COLO668 (cell line): ENCODE measurements at regions not wholly inside any gene's neighbourhood (a gene's known extent, or its start where the extent isn't known, plus 50 kb on each side); places are given as distances from the start of the nearest gene placed in this dataset.
"Not testable (repeated sequence)": the region's sequence is repeated elsewhere in the genome, so short reads cannot be mapped to it uniquely, and the experiment has no call there.

ENCODE experiments used
- DNase-seq: peaks from one replicate; lab custom pipeline; 2025; ENCODE audit not compliant: unreplicated experiment; lab: John Stamatoyannopoulos, UW

DNA sequence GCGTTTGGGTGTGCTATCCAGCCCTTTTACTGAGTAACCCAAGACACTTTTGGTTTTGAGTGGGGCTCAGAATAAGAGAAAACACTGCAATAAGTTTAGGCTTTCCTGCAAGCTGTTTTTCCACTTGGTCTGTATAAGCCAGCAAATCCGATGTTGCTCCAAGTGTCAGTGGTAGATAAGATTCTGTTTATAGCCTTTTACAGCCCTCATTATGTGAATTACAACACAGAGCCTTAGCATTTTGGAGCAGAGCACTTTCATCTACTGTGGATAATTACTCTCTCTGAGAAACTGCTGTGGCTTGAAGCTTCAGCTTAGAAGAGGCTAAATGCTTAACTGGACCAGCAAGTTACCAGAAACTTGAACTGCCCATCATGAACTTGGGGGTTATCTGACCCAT is 601.1 kb downstream of the JRKL start:
- no peak for DNase-seq

GRCh38 chr11:97000481-97000880 is 610.7 kb downstream of the JRKL start:
- DNase-seq, result no peak

DNA sequence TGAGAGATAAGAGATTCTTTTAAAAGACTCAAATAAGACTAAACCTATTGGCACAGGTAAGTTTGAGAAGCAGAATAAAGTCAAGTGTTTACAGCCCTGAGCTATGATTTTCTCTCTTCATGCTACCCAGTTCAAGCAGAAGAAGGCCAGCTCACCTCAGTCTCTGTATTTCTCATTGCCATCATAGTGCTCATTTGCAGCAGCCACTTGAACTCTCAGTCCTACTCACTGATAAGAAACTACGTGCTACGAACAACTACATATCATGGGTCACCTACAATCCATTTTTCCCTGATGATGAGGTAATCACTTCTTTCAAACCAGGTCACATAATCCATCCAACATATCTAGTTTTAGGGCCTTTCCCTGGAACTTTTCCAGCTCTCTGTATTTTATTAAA is 617.5 kb downstream of the JRKL start:
- DNase-seq, result no peak

DNA sequence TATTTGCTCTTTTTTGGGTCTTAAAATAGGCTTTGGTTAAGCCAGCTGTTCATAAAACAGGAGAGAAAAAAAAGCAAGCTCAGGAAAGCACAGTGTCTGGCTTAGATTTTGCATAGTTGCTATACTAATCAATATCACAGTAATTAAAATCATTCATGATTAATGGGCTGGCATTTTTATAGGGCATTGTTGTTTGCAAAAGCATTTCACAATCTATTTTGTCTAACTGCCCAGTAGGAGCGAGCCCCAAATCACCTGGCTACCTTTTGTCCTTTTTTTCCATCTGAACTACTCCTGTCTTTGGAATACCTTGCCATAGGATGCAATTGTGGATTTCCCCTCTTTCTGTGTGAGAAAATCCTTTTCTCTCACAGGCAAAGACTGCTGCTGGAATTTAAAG is 619.8 kb downstream of the JRKL start:
- DNase-seq, result no peak

GRCh38 chr11:97010997-97011396 is 621.2 kb downstream of the JRKL start:
- not testable (repeated sequence) for DNase-seq

DNA sequence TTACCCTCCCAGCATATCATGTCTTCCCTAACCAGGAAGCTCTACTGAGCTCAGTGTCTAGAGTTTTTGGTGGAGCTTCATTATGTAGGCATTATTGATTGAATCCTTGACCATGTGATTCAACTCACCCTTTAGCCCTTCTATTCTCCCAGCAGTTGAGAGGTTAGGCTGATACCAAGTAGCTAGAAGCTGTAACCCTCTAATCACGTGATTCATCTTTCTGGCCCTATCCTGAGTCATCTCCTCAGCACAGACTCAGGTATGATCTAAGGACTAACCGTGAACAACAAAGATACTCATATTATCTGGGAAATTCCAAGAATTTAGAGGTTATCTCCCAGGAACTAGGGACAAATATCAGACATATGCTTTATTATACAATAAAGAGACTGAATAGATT is 625.5 kb downstream of the JRKL start:
- DNase-seq, result no peak

- DNase-seq, result no peak
Observed at GRCh38 chr11:97019305-97019704, 629.5 kb downstream of the JRKL start.

- DNase-seq, result no peak
Observed at GRCh38 chr11:97019754-97020153, 629.9 kb downstream of the JRKL start.

DNA sequence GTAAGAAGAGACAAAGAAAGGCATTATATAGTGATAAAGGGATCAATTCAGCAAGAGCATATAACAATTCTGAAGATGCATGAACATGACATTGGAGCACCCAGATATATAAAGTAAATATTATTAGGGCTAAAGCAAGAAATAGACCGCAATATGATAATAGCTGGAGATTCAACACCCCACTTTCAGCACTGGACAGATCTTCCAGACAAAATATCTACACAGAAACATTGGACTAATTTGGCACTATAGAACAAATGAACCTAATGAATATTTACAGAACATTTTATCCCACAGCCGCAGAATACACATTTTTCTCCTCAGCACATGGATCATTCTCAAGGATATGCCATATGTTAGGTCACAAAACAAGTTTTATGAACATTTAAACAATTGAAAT is 633.1 kb downstream of the JRKL start:
- no peak for DNase-seq

DNA sequence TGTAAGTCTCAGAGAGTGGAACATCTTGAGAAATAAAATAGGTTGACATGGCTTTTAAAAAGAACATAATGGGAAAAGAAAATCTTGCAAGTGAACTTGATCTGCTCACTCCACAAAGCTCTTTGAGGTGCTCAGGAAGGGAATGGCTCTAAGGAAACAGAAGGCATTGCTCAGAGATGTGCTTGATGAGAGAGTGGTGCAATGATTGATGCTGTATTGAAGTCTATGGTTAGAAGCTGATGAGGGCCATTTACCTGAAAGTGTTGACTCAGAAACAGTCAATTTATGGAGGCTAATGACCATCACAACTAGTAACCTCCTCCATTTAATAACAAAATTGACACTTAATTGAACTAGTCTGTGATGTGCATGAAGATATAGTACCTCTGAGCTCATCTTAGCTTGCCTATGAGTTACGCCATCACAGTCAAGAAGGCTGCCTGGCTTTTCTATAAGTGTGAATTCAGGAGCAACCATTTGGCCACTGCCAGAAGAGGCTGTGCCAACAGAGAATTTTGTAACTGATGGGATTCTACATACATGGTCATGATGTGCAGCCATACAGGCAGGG is 639.1 kb downstream of the JRKL start:
- no peak for DNase-seq

DNA sequence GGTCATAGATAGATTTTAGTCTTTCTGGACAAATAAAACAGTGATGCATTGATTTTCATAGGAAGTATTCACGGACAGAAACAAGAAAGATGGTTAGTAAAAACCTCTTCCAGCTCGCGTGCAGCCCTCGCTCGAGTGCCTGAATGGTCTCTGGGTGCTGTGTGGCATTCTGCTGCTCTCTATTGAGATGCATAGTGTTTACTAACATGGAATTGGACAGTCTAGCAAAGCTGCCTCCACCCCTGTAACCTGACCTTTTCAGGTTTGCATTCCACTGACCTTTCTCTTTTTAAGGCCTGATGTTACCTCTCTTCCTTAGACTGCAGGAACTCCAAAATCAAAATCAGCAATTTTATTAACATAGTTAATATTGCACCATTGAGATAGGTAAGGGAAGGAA is 643.4 kb downstream of the JRKL start:
- DNase-seq, result no peak

- DNase-seq, result no peak
Observed at GRCh38 chr11:97048481-97048880, 658.7 kb downstream of the JRKL start.

- no peak for DNase-seq
Observed at GRCh38 chr11:97060184-97060583, 670.4 kb downstream of the JRKL start.

GRCh38 chr11:97069160-97069559 is 679.3 kb downstream of the JRKL start:
- DNase-seq, result no peak

DNA sequence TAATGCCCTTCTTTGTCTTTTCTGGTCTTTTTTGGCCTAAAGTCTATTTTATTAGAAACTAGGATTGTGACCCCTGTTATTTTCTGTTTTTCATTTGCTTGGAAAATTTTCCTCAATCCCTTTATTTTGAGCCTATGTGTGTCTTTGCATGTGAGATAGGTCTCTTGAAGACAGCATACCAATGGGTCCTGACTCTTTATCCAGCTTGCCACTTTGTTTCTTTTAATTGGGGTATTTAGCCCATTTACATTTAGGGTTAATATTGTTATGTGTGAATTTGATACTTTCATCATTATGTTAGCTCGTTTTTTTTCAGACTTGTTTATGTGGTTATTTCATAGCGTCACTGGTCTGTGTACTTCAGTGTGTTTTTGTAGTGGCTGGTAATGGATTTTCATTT is 682.6 kb downstream of the JRKL start:
- no peak for DNase-seq

DNA sequence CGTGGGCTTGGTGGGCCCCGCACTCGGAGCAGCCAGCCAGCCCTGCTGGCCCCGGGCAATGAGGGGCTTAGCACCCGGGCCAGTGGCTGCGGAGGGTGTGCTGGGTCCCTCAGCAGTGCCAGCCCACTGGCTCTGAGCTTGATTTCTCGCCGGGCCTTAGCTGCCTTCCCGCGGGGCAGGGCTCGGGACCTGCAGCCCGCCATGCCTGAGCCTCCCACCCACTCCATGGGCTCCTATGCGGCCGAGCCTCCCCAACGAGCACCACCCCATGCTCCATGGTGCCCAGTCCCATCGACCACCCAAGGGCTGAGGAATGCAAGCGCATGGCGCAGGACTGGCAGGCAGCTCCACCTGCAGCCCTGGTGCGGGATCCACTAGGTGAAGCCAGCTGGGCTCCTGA is 686.9 kb downstream of the JRKL start:
- not testable (repeated sequence) for DNase-seq

- no peak for DNase-seq
Observed at GRCh38 chr11:97078443-97078842, 688.6 kb downstream of the JRKL start.

DNA sequence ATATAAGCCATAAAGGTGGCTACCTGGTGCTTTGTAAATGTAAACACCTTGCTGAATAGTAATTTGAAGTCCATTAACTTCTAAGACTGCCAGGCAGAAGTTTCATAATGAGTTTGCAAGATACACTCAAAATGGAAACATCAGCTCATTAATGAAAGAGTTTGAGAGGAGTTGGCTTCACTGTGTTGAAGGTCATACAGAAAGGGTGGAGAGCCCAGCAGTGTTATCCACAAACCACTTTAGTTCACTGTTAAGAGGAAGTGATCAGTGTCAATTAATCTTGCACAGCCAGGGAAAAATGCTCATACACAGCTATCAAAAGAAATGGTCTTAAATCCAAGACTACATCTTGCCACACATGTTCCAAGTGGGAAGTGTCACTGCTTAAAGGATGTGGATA is 689.4 kb downstream of the JRKL start:
- DNase-seq, result no peak

DNA sequence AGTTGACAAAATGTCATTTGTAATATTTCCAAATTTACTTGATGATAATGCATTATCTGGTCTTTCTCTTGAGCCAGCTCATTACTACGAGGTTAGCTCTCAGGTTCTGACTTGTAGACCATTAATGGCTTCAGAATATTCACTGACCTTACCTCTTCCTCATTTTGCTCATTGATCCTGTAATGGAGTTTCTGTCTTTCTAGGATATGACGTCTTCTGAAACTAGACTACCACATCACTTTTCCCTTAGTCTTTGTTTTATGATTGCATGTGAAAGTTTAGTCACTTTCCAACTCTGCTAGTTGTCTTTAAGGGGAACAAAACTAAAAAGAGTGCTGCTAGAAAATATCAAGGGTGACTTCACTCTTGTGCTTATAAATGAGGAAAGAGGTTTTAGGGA is 697.6 kb downstream of the JRKL start:
- no peak for DNase-seq

DNA sequence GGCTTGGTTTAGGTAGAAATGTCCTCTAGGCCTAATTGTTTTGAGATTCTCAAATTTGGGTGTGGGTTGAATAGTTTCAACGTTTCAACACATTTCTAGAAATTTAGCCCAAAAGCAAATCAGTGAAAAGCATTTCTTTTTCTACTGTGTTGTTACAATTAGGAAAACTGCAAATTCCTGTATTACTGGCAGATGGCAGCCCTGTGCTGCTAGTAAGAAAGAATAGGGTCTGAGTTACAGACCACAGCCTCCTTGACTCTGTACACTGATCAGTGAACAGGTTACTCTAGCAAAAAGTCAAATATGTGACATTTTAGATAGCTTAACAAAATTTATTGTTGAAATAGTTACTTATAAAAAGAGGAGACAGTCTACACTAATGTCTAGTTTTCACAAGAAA is 703.0 kb downstream of the JRKL start:
- no peak for DNase-seq

- not testable (repeated sequence) for DNase-seq
Observed at GRCh38 chr11:97102180-97102579, 712.4 kb downstream of the JRKL start.

DNA sequence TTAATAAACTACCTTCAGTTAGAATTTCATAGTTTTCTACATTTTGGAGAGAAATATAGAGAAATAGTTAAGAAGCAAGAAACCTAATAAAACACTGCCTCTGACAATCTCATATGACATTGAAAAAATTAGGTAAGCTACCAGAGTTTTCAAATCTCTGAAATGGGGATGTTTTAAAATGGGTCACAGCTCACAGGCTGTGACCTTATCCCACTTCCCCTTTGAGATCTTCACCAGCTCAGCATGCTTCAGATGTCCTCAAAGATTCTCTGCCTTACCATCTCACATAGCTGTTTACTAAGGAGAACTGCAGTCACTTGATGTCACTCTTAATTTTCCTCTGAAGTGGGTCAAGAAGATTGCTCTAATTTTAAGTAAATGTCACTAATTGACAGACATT is 717.8 kb downstream of the JRKL start:
- DNase-seq, result no peak

DNA sequence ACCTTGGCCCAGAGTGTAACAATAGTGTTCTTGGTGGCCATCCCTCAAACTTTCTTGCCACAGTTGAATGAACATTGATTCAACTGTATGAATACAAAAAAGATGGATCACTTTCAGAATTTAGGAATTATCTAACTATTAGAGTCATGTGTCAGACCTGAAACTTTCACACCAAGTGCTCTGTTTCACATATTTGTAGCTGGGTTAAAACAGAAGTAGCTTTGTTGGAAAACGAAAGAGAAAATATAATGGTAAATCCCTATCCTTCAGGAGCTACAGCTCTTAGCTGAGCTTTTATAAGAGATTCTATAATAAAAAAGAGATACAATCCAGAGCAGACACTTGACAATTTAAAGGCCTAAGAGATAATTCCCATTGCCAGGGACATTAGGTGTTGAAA is 719.3 kb downstream of the JRKL start:
- DNase-seq, result no peak

DNA sequence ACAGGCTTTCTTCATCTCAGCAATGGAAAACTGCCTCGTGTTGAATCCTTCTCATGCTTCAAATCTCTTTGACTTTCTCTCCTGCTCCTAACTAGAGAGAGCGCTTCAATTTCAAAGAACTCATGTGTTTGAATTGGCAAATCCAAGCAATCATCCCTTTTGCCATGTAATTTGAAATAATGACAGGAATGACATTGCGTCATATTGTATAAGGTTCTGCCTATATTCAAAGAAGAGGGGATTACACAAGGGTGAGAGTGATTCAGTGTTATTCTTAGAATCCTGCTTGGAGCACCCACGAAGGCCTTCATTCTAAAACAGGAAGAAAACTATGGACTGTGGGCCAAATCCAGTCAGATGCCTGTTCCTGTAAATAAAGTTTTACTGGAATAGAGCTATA is 720.6 kb downstream of the JRKL start:
- DNase-seq, result no peak
